ENCODE measurements at regions not wholly inside any gene's neighbourhood (a gene's known extent, or its start where the extent isn't known, plus 50 kb on each side); places are given as distances from the start of the nearest gene placed in this dataset.

DNA sequence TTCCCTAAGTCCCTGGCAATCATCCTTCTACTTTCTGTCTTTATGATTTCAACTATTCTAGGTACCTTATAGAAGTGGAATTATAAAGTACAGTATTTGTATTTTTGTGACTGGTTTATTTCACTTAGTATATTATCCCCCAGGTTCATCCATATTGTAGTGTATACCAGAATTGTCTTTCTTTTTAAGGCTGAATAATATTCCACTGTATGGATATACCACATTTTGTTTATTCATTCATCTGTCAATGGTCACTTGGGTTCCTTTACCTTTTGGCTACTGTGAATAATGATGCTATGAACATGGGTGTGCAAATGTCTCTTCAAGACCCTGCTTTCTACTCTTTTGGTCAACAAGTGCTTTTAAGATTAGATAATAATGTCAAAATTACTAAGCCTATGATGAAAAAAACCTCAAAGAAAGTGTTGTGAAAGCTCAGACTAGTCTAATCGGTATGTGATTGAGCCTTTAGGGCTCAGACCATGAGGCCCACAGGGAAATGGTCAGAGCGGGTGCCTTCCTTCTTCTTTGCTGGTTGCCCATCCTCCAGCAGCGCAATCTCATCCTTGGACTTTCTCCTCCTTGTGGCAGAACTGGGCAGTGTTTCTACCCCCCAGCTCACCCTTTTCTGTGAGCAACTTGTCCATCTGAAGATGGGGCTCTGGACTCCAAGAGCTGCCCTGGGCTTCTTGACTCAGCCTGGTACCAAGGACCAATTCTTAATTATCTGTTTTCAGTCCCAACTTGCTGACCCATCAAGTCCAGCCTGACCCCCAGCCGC is 105.4 kb downstream of the TTC8 start:
- H3K27ac Mint-ChIP-seq = no peak overlapping the region
- no peaks in the 10 kb centered on the region for H3K36me3 Mint-ChIP-seq (ENCODE audit: low read depth)
- no peak overlapping the region for H3K4me3 Mint-ChIP-seq
- no peak for ATAC-seq (replicated peaks)
- H3K9me3 Mint-ChIP-seq = peaks cover 5% of the 10 kb centered on the region
- peaks cover 33% of the 10 kb centered on the region for H3K27me3 Mint-ChIP-seq
- no peaks in the 10 kb centered on the region for H3K4me1 Mint-ChIP-seq

DNA sequence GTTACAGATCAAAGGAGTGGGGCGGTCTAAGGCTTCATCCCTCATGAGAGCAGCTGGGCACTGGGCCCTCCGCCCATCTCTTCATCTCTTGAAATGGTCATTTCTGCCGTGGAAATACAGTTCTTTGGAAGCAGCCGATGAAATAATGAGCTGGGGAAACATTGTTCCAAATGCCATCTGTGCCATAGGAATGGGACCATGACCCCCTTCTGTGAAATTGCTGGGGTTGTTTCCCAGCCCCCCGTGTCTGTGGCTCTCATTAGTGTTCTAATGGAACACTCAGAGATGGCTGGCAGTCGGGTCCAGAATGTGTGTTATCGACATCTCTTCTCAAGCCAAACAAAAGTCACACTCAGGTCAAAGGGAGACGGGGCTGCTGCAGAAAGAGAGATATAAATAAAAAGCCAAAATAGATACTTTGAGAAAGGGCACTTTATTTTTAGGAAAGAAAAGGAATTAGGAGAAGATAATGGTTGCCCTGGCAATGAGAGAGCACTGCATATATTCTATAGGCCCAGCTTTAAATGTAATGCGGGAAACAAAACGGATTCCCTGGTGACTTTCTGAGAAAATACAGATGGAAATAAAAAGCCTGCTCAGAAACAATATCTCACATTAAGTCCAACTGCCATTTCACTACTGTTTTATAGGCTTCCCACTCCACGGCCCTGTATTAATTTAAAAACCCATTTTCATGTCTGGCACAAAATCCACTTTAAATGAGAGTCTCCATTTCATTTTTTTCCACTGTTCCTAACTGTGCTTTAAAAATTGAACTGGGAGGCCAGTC is 107.1 kb downstream of the TTC8 start:
- Mint-ChIP-seq H3K27ac (no peak overlapping the region), H3K4me1 (no peaks in the 10 kb centered on the region), H3K36me3 (ENCODE audit: low read depth) (no peaks in the 10 kb centered on the region), H3K4me3 (no peak overlapping the region), H3K9me3 (no peaks in the 10 kb centered on the region), H3K27me3 (peaks cover 35% of the 10 kb centered on the region)
- ATAC-seq (replicated peaks) = no peak

DNA sequence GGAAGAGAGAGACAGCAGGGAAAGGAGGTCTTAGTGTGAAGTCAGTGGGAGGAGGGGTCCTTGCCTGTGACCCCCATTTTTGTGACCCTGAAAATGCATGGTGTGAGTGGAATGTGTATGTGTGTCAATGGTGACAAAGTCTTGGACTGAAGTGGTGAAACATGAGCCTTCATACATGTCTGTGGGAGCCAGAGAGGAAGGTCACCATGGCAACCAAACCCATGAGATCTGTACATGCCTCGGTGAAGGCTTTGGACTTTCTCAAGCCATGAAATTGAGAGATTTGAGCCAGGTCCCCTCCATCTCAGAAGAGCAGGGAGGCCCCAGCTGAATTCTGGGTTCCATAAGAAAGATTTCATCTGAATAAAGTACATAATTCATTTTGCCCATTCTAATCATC is 108.7 kb downstream of the TTC8 start:
- Mint-ChIP-seq H3K27ac (no peak overlapping the region), H3K4me3 (no peak overlapping the region), H3K4me1 (no peaks in the 10 kb centered on the region), H3K27me3 (peaks cover 30% of the 10 kb centered on the region), H3K36me3 (ENCODE audit: low read depth) (no peaks in the 10 kb centered on the region), H3K9me3 (no peaks in the 10 kb centered on the region)
- no peak for ATAC-seq (replicated peaks)

- ATAC-seq (replicated peaks) = no peak
- Mint-ChIP-seq H3K4me3 (no peak overlapping the region), H3K36me3 (ENCODE audit: low read depth) (no peaks in the 10 kb centered on the region), H3K27ac (no peak overlapping the region), H3K9me3 (no peaks in the 10 kb centered on the region), H3K27me3 (peaks cover 29% of the 10 kb centered on the region), H3K4me1 (no peaks in the 10 kb centered on the region)
These were observed 109.9 kb downstream of the TTC8 start for GRCh38 chr14:88934351-88934806.

DNA sequence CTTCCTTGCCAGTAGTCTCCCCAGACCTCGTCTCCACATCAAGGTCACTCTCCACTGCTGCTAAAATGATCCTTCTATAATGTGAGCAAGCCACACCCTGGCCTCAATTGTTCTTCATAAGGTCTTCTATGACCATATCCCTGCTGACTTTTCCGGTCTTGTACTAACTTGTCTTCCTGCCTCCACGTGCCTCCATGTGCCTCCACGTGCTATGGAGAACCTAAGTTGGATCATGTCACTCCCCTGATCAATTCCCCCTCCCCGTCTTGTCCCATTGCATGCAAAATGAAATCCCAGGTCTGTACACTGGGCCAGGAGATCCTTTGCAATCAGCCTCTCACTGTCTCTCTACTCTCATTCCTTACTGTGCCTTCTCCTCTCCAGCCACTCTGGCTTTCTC is 110.6 kb downstream of the TTC8 start:
- H3K27ac Mint-ChIP-seq = no peak overlapping the region
- H3K4me3 Mint-ChIP-seq = no peak overlapping the region
- no peak for ATAC-seq (replicated peaks)
- H3K36me3 Mint-ChIP-seq (ENCODE audit: low read depth) = no peaks in the 10 kb centered on the region
- no peaks in the 10 kb centered on the region for H3K9me3 Mint-ChIP-seq
- H3K27me3 Mint-ChIP-seq = peaks cover 26% of the 10 kb centered on the region
- H3K4me1 Mint-ChIP-seq = no peaks in the 10 kb centered on the region

- Mint-ChIP-seq H3K36me3 (ENCODE audit: low read depth) (no peaks in the 10 kb centered on the region), H3K27me3 (peaks cover 21% of the 10 kb centered on the region), H3K4me1 (no peaks in the 10 kb centered on the region), H3K9me3 (no peaks in the 10 kb centered on the region), H3K27ac (no peak overlapping the region), H3K4me3 (no peak overlapping the region)
- ATAC-seq (replicated peaks) = no peak
These were observed 113.3 kb downstream of the TTC8 start for GRCh38 chr14:88937706-88938105.

DNA sequence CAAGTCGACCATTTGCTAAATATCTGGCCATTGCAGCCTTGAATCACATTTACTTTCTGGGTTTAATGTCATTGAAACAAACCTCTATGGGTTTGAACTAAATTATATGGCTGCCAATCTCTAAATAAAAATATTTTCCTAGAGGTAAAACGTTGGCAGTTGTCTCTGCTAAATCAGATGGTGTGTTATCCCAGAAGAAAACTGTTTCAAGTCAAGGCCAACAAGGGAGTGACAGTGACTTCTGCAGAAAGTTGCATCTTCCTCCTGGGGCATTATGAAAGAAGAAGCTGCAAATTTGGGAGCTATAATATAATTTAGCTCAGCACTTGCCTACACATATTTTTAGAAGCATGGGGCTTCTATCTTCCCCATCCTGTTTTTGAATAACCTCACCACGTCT is 116.2 kb downstream of the TTC8 start:
- H3K9me3 Mint-ChIP-seq = peaks cover 6% of the 10 kb centered on the region
- no peak overlapping the region for H3K27ac Mint-ChIP-seq
- H3K27me3 Mint-ChIP-seq = peaks cover 21% of the 10 kb centered on the region
- H3K36me3 Mint-ChIP-seq (ENCODE audit: low read depth) = no peaks in the 10 kb centered on the region
- no peak for ATAC-seq (replicated peaks)
- no peak overlapping the region for H3K4me3 Mint-ChIP-seq
- no peaks in the 10 kb centered on the region for H3K4me1 Mint-ChIP-seq

DNA sequence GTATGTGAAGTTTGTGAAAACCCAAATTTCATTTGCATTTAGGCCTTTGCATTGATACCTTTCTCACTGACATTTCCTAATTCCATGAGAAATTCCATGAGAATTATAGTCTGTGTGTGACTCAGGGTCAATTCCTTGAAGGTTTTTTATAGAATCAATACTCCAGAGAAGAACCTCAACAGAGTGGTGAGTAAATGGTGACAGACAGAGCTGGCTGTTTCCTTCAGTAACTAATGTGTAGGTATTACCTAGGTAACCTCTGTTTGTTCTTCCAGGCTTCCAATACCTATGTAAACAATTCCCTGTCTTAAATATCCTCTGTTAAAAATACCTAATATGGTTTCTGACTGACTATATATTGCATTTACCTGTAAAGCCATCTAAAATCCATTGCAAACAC is 117.0 kb downstream of the TTC8 start:
- peaks cover 26% of the 10 kb centered on the region for H3K27me3 Mint-ChIP-seq
- H3K4me3 Mint-ChIP-seq = no peak overlapping the region
- ATAC-seq (replicated peaks) = no peak
- peaks cover 6% of the 10 kb centered on the region for H3K9me3 Mint-ChIP-seq
- H3K36me3 Mint-ChIP-seq (ENCODE audit: low read depth) = no peaks in the 10 kb centered on the region
- no peak overlapping the region for H3K27ac Mint-ChIP-seq
- H3K4me1 Mint-ChIP-seq = no peaks in the 10 kb centered on the region

DNA sequence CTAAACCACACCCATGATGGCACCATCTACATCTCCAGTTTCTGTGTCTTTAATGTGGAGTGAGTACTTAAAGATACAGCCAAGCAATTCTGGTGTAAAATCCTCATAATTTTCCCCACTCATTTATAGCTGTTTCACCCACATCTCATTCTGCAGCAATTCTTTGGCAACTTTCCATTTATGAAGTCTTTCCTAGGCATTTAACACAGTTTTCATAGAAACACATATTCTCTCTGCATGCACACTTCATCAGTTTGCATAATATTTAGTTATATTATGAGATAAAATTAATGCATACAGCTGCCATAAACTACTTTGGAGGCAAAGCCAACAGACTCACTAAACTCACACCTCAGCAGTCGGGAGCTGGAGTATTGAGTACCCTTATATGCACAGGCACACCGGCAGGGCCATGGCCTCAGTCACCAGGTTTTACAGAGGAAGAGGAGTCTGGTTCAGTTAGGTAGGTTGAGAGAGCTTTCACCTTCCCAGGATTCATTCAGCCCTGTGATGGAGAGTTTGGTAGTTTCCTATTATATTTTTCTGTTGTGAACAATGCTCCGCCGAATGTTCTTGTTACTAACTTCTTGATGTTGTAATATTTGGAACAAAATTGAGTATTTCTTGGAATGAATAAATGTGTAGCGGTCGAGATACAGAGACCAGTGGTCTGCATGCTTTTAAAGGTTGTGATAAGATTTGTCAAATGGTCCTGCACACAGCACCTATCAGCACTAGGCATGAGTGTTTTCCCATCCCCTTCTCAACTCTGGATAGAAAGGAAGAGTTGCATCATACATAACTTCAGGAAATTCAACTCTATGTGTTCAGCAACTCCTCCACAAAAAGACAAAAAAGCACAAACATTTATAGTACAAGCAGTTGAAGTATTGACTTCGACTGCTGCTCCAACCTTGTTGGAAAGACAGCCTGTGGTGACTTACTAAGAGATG is 123.5 kb downstream of the TTC8 start:
- peaks cover 14% of the 10 kb centered on the region for H3K9me3 Mint-ChIP-seq
- H3K36me3 Mint-ChIP-seq (ENCODE audit: low read depth) = no peaks in the 10 kb centered on the region
- no peak for ATAC-seq (replicated peaks)
- peaks cover 40% of the 10 kb centered on the region for H3K27me3 Mint-ChIP-seq
- no peak overlapping the region for H3K4me3 Mint-ChIP-seq
- no peak overlapping the region for H3K27ac Mint-ChIP-seq
- H3K4me1 Mint-ChIP-seq = no peaks in the 10 kb centered on the region

DNA sequence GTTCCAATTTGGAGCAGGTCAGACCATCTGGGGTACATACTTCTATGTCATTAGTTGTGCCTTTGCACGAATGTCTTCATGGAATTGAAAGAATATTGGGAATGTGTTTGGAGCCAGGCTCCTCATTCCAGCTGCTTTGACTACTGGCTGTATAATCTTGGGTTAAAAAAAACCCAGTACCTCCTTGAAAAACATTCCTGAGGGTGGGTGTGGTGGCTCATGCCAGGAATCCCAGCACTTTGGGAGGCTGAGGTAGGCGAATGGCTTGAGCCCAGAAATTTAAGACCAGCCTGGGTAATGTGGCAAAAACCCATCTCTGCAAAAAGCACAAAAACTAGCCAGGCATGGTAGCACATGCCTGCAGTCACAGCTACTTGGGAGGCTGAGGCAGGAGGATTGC is 125.6 kb downstream of the TTC8 start:
- Mint-ChIP-seq H3K27ac (no peak overlapping the region), H3K36me3 (ENCODE audit: low read depth) (no peaks in the 10 kb centered on the region), H3K27me3 (peaks cover 34% of the 10 kb centered on the region), H3K4me3 (no peak overlapping the region), H3K9me3 (peaks cover 8% of the 10 kb centered on the region), H3K4me1 (no peaks in the 10 kb centered on the region)
- ATAC-seq (replicated peaks) = no peak

GRCh38 chr14:88951370-88951769 is 126.9 kb downstream of the TTC8 start:
- ATAC-seq (replicated peaks) = no peak
- H3K27me3 Mint-ChIP-seq = peaks cover 25% of the 10 kb centered on the region
- no peaks in the 10 kb centered on the region for H3K36me3 Mint-ChIP-seq (ENCODE audit: low read depth)
- H3K4me1 Mint-ChIP-seq = no peaks in the 10 kb centered on the region
- peaks cover 8% of the 10 kb centered on the region for H3K9me3 Mint-ChIP-seq
- H3K4me3 Mint-ChIP-seq = no peak overlapping the region
- H3K27ac Mint-ChIP-seq = no peak overlapping the region

DNA sequence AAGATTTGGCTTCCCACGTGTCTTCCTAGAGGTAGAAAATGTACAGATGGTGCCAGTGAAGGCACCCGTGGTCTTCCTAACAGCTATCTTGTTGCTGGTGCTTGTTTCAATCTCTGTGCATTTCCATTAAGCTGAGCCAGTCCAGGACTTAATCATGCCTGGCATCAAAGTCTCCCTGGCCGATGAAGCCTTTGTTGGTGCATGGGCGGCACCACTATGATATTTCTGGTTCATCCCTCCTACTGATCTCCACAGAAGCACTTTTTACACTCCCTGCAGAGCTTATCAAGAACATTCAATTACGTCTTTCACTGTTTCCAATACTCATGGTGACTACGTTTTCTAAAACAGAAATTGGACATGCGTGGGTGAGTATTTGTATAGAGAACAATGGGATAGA is 128.4 kb downstream of the TTC8 start:
- H3K27me3 Mint-ChIP-seq = peaks cover 21% of the 10 kb centered on the region
- ATAC-seq (replicated peaks) = no peak
- no peak overlapping the region for H3K4me3 Mint-ChIP-seq
- H3K27ac Mint-ChIP-seq = no peak overlapping the region
- H3K36me3 Mint-ChIP-seq (ENCODE audit: low read depth) = no peaks in the 10 kb centered on the region
- H3K4me1 Mint-ChIP-seq = no peaks in the 10 kb centered on the region
- peaks cover 8% of the 10 kb centered on the region for H3K9me3 Mint-ChIP-seq

- Mint-ChIP-seq H3K36me3 (ENCODE audit: low read depth) (no peaks in the 10 kb centered on the region), H3K27ac (no peak overlapping the region), H3K4me3 (no peak overlapping the region), H3K27me3 (peaks cover 11% of the 10 kb centered on the region), H3K4me1 (no peaks in the 10 kb centered on the region), H3K9me3 (peaks cover 8% of the 10 kb centered on the region)
- no peak for ATAC-seq (replicated peaks)
These were observed 131.0 kb downstream of the TTC8 start for GRCh38 chr14:88955455-88955854.

DNA sequence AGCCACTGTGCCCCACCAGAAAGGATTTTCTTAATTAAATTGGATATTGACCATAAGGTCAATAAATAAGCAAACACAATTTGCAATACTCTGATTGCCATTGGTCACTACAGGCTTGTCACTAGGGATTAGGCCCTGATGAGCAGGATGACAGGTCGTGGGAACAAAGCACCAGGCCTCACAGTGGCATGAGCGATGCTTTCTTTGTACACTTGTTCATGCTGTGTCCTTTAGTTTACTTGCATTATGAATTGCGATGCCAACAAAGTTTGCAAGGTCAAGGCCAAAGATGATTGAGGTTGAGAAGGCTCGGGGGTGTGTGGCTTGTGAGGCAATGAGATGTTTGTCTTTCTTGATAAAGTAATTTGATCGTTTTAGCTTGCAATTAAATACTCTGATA is 136.0 kb downstream of the TTC8 start:
- H3K27ac Mint-ChIP-seq = no peak overlapping the region
- H3K4me3 Mint-ChIP-seq = no peak overlapping the region
- no peaks in the 10 kb centered on the region for H3K36me3 Mint-ChIP-seq (ENCODE audit: low read depth)
- H3K4me1 Mint-ChIP-seq = no peaks in the 10 kb centered on the region
- H3K27me3 Mint-ChIP-seq = peaks cover 15% of the 10 kb centered on the region
- no peaks in the 10 kb centered on the region for H3K9me3 Mint-ChIP-seq
- no peak for ATAC-seq (replicated peaks)

Data from activated T-helper 17 cell treated with anti-CD3 and anti-CD28 coated beads, Interleukin-2, amount 50 U/mL, for 72 hours (primary cell).